H1 (cell line): ENCODE measurements at regions not wholly inside any gene's neighbourhood (a gene's known extent, or its start where the extent isn't known, plus 50 kb on each side); places are given as distances from the start of the nearest gene placed in this dataset.
"Not testable (repeated sequence)": the region's sequence is repeated elsewhere in the genome, so short reads cannot be mapped to it uniquely, and the experiment has no call there.

Source experiments
- CTCF ChIA-PET: fragments of 300-600 bp; sonication (Branson Sonifier 250); formaldehyde crosslinking; loops from one replicate; lab custom pipeline; 2021; ENCODE audit not compliant: partially characterized antibody; lab: Charles Lee
- POLR2A ChIA-PET: fragments of 300-600 bp; sonication (Branson Sonifier 250); formaldehyde crosslinking; loops from one replicate; lab custom pipeline; 2021; ENCODE audit warnings: inconsistent platforms; ENCODE audit not compliant: partially characterized antibody; lab: Charles Lee
- DNase-seq, 2 experiments: peaks; one replicate each; pipeline versions ENCODE4 v3.0.0 to v3.0.0-alpha.2; 2010 to 2022; ENCODE audit warnings: low spot score in 2 of 2, low read depth in 1 of 2, mixed read lengths in 1 of 2
- FAIRE-seq: peaks from 2 replicates; lab custom pipeline; 2011; peaks lifted over from hg19 to GRCh38; lab: Jason Lieb, UNC
- H2AFZ ChIP-seq: 2 replicates; pipeline ENCODE4 v1.8.1; 2012; ENCODE audit warnings: low read length, inconsistent platforms
- H2AK5ac ChIP-seq: 2 replicates; pipeline ENCODE4 v1.6.1; 2013; ENCODE audit warnings: low read depth, low read length
- H2BK120ac ChIP-seq: replicated peaks from 2 replicates; pipeline ENCODE3; 2013; ENCODE audit warnings: low read depth, low read length, inconsistent platforms
- H2BK12ac ChIP-seq: 2 replicates; pipeline ENCODE4 v1.6.1; 2013; ENCODE audit warnings: low read depth, low read length
- H2BK15ac ChIP-seq: 2 replicates; pipeline ENCODE4 v1.6.1; 2013; ENCODE audit warnings: low read length
- H2BK20ac ChIP-seq: 2 replicates; pipeline ENCODE4 v1.6.1; 2013; ENCODE audit warnings: low read length
- H2BK5ac ChIP-seq: 2 replicates; pipeline ENCODE4 v1.6.1; 2013; ENCODE audit warnings: low read depth, low read length
- H3K14ac ChIP-seq: 2 replicates; pipeline ENCODE4 v1.6.1; 2013; ENCODE audit warnings: inconsistent platforms; ENCODE audit not compliant: insufficient read length
- H3K18ac ChIP-seq: 2 replicates; pipeline ENCODE4 v1.6.1; 2013; ENCODE audit warnings: low read length; ENCODE audit errors: extremely low read depth
- H3K23ac ChIP-seq: 2 replicates; pipeline ENCODE4 v1.6.1; 2013; ENCODE audit warnings: inconsistent platforms; ENCODE audit not compliant: insufficient read length
- H3K23me2 ChIP-seq: 2 replicates; pipeline ENCODE4 v1.6.1; 2013; ENCODE audit warnings: low read depth, low read length
- H3K27ac ChIP-seq: 2 replicates; pipeline ENCODE4 v1.6.1; 2011; ENCODE audit warnings: low read depth, low read length, inconsistent platforms
- H3K27me3 ChIP-seq, 4 experiments: replicated peaks in 1 of 4; 1 replicate in 1 of 4; 2 replicates in 3 of 4; pipeline versions ENCODE4 v1.6.1 to v1.8.1; 2011 to 2013; ENCODE audit warnings: low read length in 3 of 4, mild to moderate bottlenecking in 3 of 4, inconsistent platforms in 2 of 4, mixed read lengths in 2 of 4, moderate library complexity in 1 of 4; ENCODE audit not compliant: control insufficient read depth in 3 of 4, insufficient read depth in 3 of 4; ENCODE audit errors: extremely low read depth in 1 of 4
- H3K36me3 ChIP-seq, 4 experiments: 2 replicates each; pipeline versions ENCODE4 v1.6.1 to v1.8.1; 2011 to 2013; ENCODE audit warnings: mild to moderate bottlenecking in 4 of 4, low read length in 3 of 4, moderate library complexity in 2 of 4, control low read depth in 1 of 4, inconsistent platforms in 1 of 4; ENCODE audit not compliant: insufficient read depth in 4 of 4, control insufficient read depth in 2 of 4
- H3K4ac ChIP-seq: replicated peaks from 2 replicates; pipeline ENCODE3; 2013; ENCODE audit warnings: low read length, low read depth, mixed read lengths, inconsistent platforms; ENCODE audit not compliant: insufficient read length
- H3K4me1 ChIP-seq, 4 experiments: replicated peaks in 1 of 4; 1 replicate in 1 of 4; 2 replicates in 3 of 4; pipeline versions ENCODE4 v1.6.1 to v1.8.1; 2011 to 2013; ENCODE audit warnings: low read length in 3 of 4, inconsistent platforms in 2 of 4, mixed read lengths in 1 of 4; ENCODE audit not compliant: insufficient read depth in 4 of 4, control insufficient read depth in 3 of 4
- H3K4me2 ChIP-seq, 2 experiments: 2 replicates each; pipeline versions ENCODE4 v1.6.1 to v1.8.1; 2011 to 2013; ENCODE audit warnings: low read depth in 2 of 2, low read length in 2 of 2, control low read depth in 1 of 2, inconsistent platforms in 1 of 2, mild to moderate bottlenecking in 1 of 2; ENCODE audit not compliant: insufficient read depth in 1 of 2
- H3K4me3 ChIP-seq, 4 experiments: fragments of 200-600, 300-600 bp in 1 of 4; sonication (generic), shearing (Covaris generic), sonication (Bioruptor Twin) in 1 of 4; 2 replicates each; pipeline versions ENCODE4 v1.5.1 to v1.8.1; 2011 to 2016; ENCODE audit warnings: low read length in 4 of 4, low read depth in 3 of 4, control low read depth in 2 of 4, inconsistent platforms in 2 of 4, mild to moderate bottlenecking in 2 of 4, mixed read lengths in 1 of 4, moderate library complexity in 1 of 4; ENCODE audit not compliant: insufficient read depth in 2 of 4; ENCODE audit errors: extremely low read depth in 1 of 4
- H3K56ac ChIP-seq: replicated peaks from 2 replicates; pipeline ENCODE3; 2013; ENCODE audit warnings: low read depth, mild to moderate bottlenecking, mixed read lengths, low read length, inconsistent platforms; ENCODE audit not compliant: insufficient read length
- H3K79me1 ChIP-seq: 2 replicates; pipeline ENCODE4 v1.6.1; 2013; ENCODE audit warnings: low read depth, low read length, control low read depth
- H3K79me2 ChIP-seq, 2 experiments: 2 replicates each; pipeline versions ENCODE4 v1.6.1 to v1.8.1; 2012 to 2013; ENCODE audit warnings: low read length in 2 of 2, mild to moderate bottlenecking in 2 of 2, inconsistent platforms in 1 of 2; ENCODE audit not compliant: insufficient read depth in 2 of 2, control insufficient read depth in 1 of 2
- H3K9ac ChIP-seq, 4 experiments: replicated peaks in 1 of 4; 1 replicate in 1 of 4; 2 replicates in 3 of 4; pipeline versions ENCODE4 v1.6.1 to v1.8.1; 2011 to 2013; ENCODE audit warnings: low read depth in 3 of 4, low read length in 3 of 4, control low read depth in 2 of 4, mild to moderate bottlenecking in 2 of 4, moderate library complexity in 2 of 4, inconsistent platforms in 1 of 4; ENCODE audit errors: extremely low read depth in 1 of 4
- H3K9me3 ChIP-seq, 2 experiments: 2 replicates each; pipeline versions ENCODE4 v1.6.1 to v1.8.1; 2012 to 2013; ENCODE audit warnings: mild to moderate bottlenecking in 2 of 2, moderate library complexity in 2 of 2, control low read depth in 1 of 2, inconsistent platforms in 1 of 2, low read depth in 1 of 2, low read length in 1 of 2, mixed read lengths in 1 of 2; ENCODE audit not compliant: insufficient read depth in 2 of 2
- H4K20me1 ChIP-seq, 2 experiments: replicated peaks in 1 of 2; 2 replicates each; pipeline versions ENCODE3 to v1.8.1; 2011 to 2013; ENCODE audit warnings: inconsistent platforms in 2 of 2, low read length in 2 of 2, mild to moderate bottlenecking in 1 of 2; ENCODE audit not compliant: insufficient read depth in 2 of 2, control insufficient read depth in 1 of 2
- H4K5ac ChIP-seq: 2 replicates; pipeline ENCODE4 v1.6.1; 2013; ENCODE audit warnings: low read length, low read depth, mixed read lengths, inconsistent platforms; ENCODE audit not compliant: insufficient read length
- H4K8ac ChIP-seq: 2 replicates; pipeline ENCODE4 v1.8.0; 2013; ENCODE audit warnings: mild to moderate bottlenecking, moderate library complexity, low read length, inconsistent platforms; ENCODE audit not compliant: insufficient read depth; ENCODE audit errors: extremely low read depth
- H4K91ac ChIP-seq: replicated peaks from 2 replicates; pipeline ENCODE3; 2013; ENCODE audit warnings: low read length, mixed read lengths, inconsistent platforms; ENCODE audit not compliant: insufficient read length
- WGBS, 2 experiments: shearing (Covaris generic) in 1 of 2; methylation state at CpG; one replicate each; pipeline versions ENCODE4 v1.1.6 to v1.1.7; 2013 to 2015; ENCODE audit warnings: low lambda C conversion rate in 2 of 2, mixed read lengths in 2 of 2, inconsistent platforms in 1 of 2, low coverage in 1 of 2, missing lambda C conversion rate in 1 of 2; ENCODE audit not compliant: insufficient replicate concordance in 2 of 2, insufficient coverage in 1 of 2, insufficient read length in 1 of 2; ENCODE audit errors: extremely low coverage in 1 of 2, missing lambda C conversion rate in 1 of 2; 5-methylcytosine and 5-hydroxymethylcytosine counted together

DNA sequence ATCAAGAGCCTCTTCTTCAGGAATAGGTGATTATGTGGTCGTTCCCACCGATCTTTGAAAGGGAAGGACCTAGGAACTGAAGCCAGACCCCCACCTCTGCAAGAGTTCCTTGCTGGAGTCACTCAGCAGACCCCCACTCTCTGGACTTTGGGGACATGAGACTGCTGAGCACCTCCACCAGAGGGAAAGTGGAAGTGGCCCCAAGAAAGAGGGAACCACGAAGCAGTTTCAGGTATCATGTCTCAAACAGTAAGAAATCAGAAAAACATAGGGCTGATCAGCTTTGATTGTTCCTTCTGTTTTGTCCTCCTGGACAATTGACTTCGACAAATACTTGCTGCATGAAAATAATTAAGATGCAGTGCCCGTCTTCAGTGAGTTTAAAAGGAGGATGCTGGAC lies 84.2 kb upstream of the ADORA2B start:
- H3K27ac ChIP-seq, H2BK20ac ChIP-seq, H3K18ac ChIP-seq, H3K56ac ChIP-seq, H3K79me2 ChIP-seq, H3K23ac ChIP-seq, H4K91ac ChIP-seq, H3K4me3 ChIP-seq, H2BK5ac ChIP-seq, H3K4ac ChIP-seq, H2BK15ac ChIP-seq, H4K5ac ChIP-seq, H3K36me3 ChIP-seq, H3K9me3 ChIP-seq, H3K4me1 ChIP-seq, H3K27me3 ChIP-seq, H4K20me1 ChIP-seq, H2AK5ac ChIP-seq, H3K14ac ChIP-seq, CTCF ChIA-PET, H3K4me2 ChIP-seq, H3K23me2 ChIP-seq, H3K79me1 ChIP-seq, H2AFZ ChIP-seq, FAIRE-seq, H2BK12ac ChIP-seq, H4K8ac ChIP-seq, DNase-seq, POLR2A ChIA-PET, H2BK120ac ChIP-seq, H3K9ac ChIP-seq: not testable (repeated sequence)
- WGBS, 2 experiments = 87% methylated on average over 5 of the region's 5 CpGs; no CpG with 5 or more reads in 1 of the 2 experiments

DNA sequence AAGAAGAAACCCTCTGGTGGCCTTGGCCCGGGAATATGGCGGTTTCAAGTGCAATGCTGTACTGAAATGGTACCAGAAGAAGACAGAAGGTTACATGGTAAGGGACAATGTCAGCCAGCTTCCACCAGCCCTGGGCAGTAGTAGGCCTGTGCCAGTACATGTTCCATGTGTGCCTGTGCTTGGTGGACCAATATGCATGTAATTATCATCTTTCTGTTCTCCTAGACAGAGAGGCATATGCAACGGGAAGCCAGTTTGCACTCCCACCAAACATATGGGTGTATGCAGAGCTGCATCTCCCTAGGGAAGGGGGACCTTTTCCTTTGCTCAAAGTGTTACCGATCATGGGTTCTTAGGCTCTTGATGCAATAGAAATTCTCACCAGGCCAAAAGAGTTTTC lies 80.9 kb upstream of the ADORA2B start:
- H3K27me3 ChIP-seq, H2AFZ ChIP-seq, H2BK5ac ChIP-seq, DNase-seq, H3K18ac ChIP-seq, H4K5ac ChIP-seq, H3K27ac ChIP-seq, FAIRE-seq, H2BK20ac ChIP-seq, H4K8ac ChIP-seq, H4K20me1 ChIP-seq, H3K79me2 ChIP-seq, H3K79me1 ChIP-seq, H4K91ac ChIP-seq, H3K4me3 ChIP-seq, H3K23ac ChIP-seq, H3K23me2 ChIP-seq, CTCF ChIA-PET, H2BK15ac ChIP-seq, H3K4me2 ChIP-seq, H3K9me3 ChIP-seq, H3K14ac ChIP-seq, H3K4ac ChIP-seq, H3K4me1 ChIP-seq, H2BK120ac ChIP-seq, H3K36me3 ChIP-seq, POLR2A ChIA-PET, H2AK5ac ChIP-seq, H3K9ac ChIP-seq, H3K56ac ChIP-seq, H2BK12ac ChIP-seq: not testable (repeated sequence)
- WGBS, 2 experiments = 82% methylated on average over 3 of the region's 4 CpGs; no CpG with 5 or more reads in 1 of the 2 experiments
